ENCODE measurements at regions not wholly inside any gene's neighbourhood (a gene's known extent, or its start where the extent isn't known, plus 50 kb on each side); places are given as distances from the start of the nearest gene placed in this dataset.

DNA sequence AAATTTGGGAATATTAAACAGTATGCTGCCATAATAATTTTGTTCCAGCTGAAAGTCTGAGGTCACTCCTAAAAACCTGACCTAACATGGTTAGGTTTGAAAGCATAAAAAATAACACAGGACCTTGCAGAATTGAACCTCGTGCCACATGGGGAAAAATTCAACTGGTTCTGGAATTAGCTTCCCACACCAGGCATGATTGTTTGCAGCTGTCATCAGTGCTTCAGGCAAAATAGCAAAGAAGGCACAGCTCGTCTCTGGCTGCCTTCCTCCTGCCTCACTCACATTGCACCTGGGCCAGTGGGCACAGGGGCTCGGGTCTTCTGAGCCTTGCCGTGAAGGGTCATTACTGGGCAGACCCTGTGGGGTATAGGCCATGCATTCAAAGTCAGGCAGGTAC is 153.8 kb upstream of the ARHGAP20 start:
- Histone ChIP-seq H3K4me1 (ENCODE audit: control insufficient read depth, insufficient read depth, low read length) (no peaks in the 10 kb centered on the region), H3K27me3 (ENCODE audit: control insufficient read depth, insufficient read depth, low read length) (no peaks in the 10 kb centered on the region), H3K9me3 (ENCODE audit: control insufficient read depth, insufficient read depth, low read depth, low read length) (no peaks in the 10 kb centered on the region), H3K36me3 (ENCODE audit: control insufficient read depth, insufficient read depth, low read length) (no peaks in the 10 kb centered on the region), H3K27ac (ENCODE audit: low read length) (no peak overlapping the region), H3K4me3 (ENCODE audit: low read depth in 2 of 2, low read length in 2 of 2) (no peak overlapping the region)
- no TSS peak for BruUV-seq (replicated peaks)
- CTCF ChIA-PET = no interaction called here
- POLR2A ChIA-PET = no interaction called here
- intact Hi-C loops (cut with micrococcal nuclease; ENCODE audit: unreplicated experiment) (no loop called here), in situ Hi-C loops (cut with HindIII; ENCODE audit: low pct_unique_long_range_greater_than_20kb, low sequenced_read_pairs) (no loop called here)
- ATAC-seq (no peak), DNase-seq (ENCODE audit: low read depth, low spot score) (no peak)
- TF ChIP-seq, protein P1, sequence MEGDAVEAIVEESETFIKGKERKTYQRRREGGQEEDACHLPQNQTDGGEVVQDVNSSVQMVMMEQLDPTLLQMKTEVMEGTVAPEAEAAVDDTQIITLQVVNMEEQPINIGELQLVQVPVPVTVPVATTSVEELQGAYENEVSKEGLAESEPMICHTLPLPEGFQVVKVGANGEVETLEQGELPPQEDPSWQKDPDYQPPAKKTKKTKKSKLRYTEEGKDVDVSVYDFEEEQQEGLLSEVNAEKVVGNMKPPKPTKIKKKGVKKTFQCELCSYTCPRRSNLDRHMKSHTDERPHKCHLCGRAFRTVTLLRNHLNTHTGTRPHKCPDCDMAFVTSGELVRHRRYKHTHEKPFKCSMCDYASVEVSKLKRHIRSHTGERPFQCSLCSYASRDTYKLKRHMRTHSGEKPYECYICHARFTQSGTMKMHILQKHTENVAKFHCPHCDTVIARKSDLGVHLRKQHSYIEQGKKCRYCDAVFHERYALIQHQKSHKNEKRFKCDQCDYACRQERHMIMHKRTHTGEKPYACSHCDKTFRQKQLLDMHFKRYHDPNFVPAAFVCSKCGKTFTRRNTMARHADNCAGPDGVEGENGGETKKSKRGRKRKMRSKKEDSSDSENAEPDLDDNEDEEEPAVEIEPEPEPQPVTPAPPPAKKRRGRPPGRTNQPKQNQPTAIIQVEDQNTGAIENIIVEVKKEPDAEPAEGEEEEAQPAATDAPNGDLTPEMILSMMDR (IDR thresholded peaks at IDR 0.05) = no peak

DNA sequence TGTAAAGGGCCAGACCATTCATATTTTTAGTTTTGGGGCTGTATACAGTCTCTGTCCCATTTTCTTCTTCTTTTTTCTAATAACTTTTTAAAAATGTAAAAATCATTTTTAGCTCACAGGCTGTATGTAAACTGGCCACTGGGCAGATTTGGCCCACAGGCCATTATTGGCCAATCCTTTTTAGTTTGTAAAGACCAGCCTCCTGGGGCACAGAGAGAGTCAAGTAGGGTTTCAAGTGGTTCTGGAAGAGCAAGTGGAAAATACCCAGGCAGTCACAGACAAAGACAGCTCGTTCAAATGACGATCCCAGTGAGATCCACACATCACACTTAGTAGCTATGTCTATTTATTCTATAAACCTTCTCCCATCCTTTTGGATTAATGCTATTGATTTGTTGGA is 150.2 kb upstream of the ARHGAP20 start:
- Histone ChIP-seq H3K27me3 (ENCODE audit: control insufficient read depth, insufficient read depth, low read length) (no peaks in the 10 kb centered on the region), H3K4me1 (ENCODE audit: control insufficient read depth, insufficient read depth, low read length) (no peaks in the 10 kb centered on the region), H3K4me3 (ENCODE audit: low read depth in 2 of 2, low read length in 2 of 2) (no peak overlapping the region), H3K36me3 (ENCODE audit: control insufficient read depth, insufficient read depth, low read length) (no peaks in the 10 kb centered on the region), H3K9me3 (ENCODE audit: control insufficient read depth, insufficient read depth, low read depth, low read length) (no peaks in the 10 kb centered on the region), H3K27ac (ENCODE audit: low read length) (no peak overlapping the region)
- POLR2A ChIA-PET = interaction anchor here (0.7 kb wide), 1 partner anchor 10 kb away, joined by 3 read pairs; no protein-coding TSS in a partner anchor
- intact Hi-C loops (cut with micrococcal nuclease; ENCODE audit: unreplicated experiment) (no loop called here), in situ Hi-C loops (cut with HindIII; ENCODE audit: low pct_unique_long_range_greater_than_20kb, low sequenced_read_pairs) (no loop called here)
- no peak for ATAC-seq
- CTCF ChIA-PET = no interaction called here
- no peak for DNase-seq (ENCODE audit: low read depth, low spot score)
- BruUV-seq (replicated peaks) = no TSS peak
- TF ChIP-seq, protein P1 (IDR thresholded peaks at IDR 0.05) = no peak

DNA sequence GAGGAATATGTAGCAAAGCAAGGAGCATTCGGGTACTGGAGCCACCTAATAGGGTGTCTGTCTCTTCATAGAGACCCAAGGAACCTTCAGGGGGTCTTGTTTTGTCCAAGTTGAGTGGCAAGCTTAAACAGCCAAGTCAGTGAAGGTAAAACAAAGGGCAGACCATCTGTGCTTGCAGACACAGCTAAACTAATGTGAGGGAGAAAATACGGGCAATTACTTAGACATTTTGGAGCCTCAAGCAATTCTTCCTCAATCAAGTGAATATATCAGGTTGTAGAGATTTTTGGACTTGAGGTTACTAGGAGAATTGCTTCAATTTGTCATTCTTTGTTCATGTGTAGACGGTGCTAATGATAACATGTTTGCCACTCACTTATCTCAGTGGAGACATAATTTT is 148.2 kb upstream of the ARHGAP20 start:
- CTCF ChIA-PET = no interaction called here
- no peak overlapping the region for H3K4me3 ChIP-seq (ENCODE audit: low read depth in 2 of 2, low read length in 2 of 2)
- no TSS peak for BruUV-seq (replicated peaks)
- DNase-seq (ENCODE audit: low read depth, low spot score) (no peak), ATAC-seq (no peak)
- no peaks in the 10 kb centered on the region for H3K36me3 ChIP-seq (ENCODE audit: control insufficient read depth, insufficient read depth, low read length)
- intact Hi-C loops (cut with micrococcal nuclease; ENCODE audit: unreplicated experiment) = no loop called here
- H3K4me1 ChIP-seq (ENCODE audit: control insufficient read depth, insufficient read depth, low read length) = no peaks in the 10 kb centered on the region
- POLR2A ChIA-PET = no interaction called here
- H3K9me3 ChIP-seq (ENCODE audit: control insufficient read depth, insufficient read depth, low read depth, low read length) = no peaks in the 10 kb centered on the region
- no peaks in the 10 kb centered on the region for H3K27me3 ChIP-seq (ENCODE audit: control insufficient read depth, insufficient read depth, low read length)
- in situ Hi-C loops (cut with HindIII; ENCODE audit: low pct_unique_long_range_greater_than_20kb, low sequenced_read_pairs) = no loop called here
- H3K27ac ChIP-seq (ENCODE audit: low read length) = no peak overlapping the region
- TF ChIP-seq POLR2AphosphoS5 (IDR thresholded peaks at IDR 0.05; ENCODE audit: low read depth, low read length) (no peak), SIN3A (IDR thresholded peaks at IDR 0.05; ENCODE audit: borderline replicate concordance, insufficient read depth, low read depth, low read length) (no peak), TCF7L2 (IDR thresholded peaks at IDR 0.05; ENCODE audit: low read depth, low read length) (no peak)
- TF ChIP-seq, protein P2, sequence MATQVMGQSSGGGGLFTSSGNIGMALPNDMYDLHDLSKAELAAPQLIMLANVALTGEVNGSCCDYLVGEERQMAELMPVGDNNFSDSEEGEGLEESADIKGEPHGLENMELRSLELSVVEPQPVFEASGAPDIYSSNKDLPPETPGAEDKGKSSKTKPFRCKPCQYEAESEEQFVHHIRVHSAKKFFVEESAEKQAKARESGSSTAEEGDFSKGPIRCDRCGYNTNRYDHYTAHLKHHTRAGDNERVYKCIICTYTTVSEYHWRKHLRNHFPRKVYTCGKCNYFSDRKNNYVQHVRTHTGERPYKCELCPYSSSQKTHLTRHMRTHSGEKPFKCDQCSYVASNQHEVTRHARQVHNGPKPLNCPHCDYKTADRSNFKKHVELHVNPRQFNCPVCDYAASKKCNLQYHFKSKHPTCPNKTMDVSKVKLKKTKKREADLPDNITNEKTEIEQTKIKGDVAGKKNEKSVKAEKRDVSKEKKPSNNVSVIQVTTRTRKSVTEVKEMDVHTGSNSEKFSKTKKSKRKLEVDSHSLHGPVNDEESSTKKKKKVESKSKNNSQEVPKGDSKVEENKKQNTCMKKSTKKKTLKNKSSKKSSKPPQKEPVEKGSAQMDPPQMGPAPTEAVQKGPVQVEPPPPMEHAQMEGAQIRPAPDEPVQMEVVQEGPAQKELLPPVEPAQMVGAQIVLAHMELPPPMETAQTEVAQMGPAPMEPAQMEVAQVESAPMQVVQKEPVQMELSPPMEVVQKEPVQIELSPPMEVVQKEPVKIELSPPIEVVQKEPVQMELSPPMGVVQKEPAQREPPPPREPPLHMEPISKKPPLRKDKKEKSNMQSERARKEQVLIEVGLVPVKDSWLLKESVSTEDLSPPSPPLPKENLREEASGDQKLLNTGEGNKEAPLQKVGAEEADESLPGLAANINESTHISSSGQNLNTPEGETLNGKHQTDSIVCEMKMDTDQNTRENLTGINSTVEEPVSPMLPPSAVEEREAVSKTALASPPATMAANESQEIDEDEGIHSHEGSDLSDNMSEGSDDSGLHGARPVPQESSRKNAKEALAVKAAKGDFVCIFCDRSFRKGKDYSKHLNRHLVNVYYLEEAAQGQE (IDR thresholded peaks at IDR 0.05; ENCODE audit: insufficient read depth in 1 of 2, low read depth in 2 of 2, low read length in 1 of 2) = no peak
- TF ChIP-seq, protein P1 (IDR thresholded peaks at IDR 0.05) = no peak
